K562 (cell line): ENCODE measurements at regions not wholly inside any gene's neighbourhood (a gene's known extent, or its start where the extent isn't known, plus 50 kb on each side); places are given as distances from the start of the nearest gene placed in this dataset.

Source experiments
- CREB1 ChIP-seq, 2 experiments: sonication (generic) in 1 of 2; formaldehyde crosslinking in 1 of 2; IDR thresholded peaks; 2 replicates each; pipeline versions ENCODE4 v1.6.1 to v1.8.0; 2012 to 2022; ENCODE audit warnings: inconsistent platforms in 1 of 2, mild to moderate bottlenecking in 1 of 2, missing genetic modification reagents in 1 of 2, moderate library complexity in 1 of 2
- HOXB6 ChIP-seq: fragments of 250-450 bp; sonication (Bioruptor Pico); IDR thresholded peaks from 2 replicates; pipeline ENCODE4 v1.5.1; 2022; ENCODE audit warnings: mild to moderate bottlenecking, borderline replicate concordance
- MED1 ChIP-seq: sonication (generic); formaldehyde crosslinking; IDR thresholded peaks from 2 replicates; pipeline ENCODE4 v1.8.1; 2023; ENCODE audit warnings: missing genetic modification reagents, borderline replicate concordance
- NCOA1 ChIP-seq: fragments of 450-650 bp; IDR thresholded peaks from 2 replicates; pipeline ENCODE4 v1.6.1; 2016; ENCODE audit warnings: low read depth
- POLR2A ChIP-seq: fragments of 450-650 bp; conservative IDR thresholded peaks from 2 replicates; pipeline ENCODE4 v1.6.1; 2016
- POLR2AphosphoS5 ChIP-seq: IDR thresholded peaks from 2 replicates; pipeline ENCODE4 v1.6.1; 2011; ENCODE audit warnings: mild to moderate bottlenecking, low read depth, low read length, moderate library complexity; ENCODE audit not compliant: control insufficient read depth, insufficient read depth
- ZKSCAN1 ChIP-seq: fragments of 150-350 bp; IDR thresholded peaks from 2 replicates; pipeline ENCODE4 v1.6.1; 2016; ENCODE audit warnings: low read depth, low read length
- ZNF23 ChIP-seq: fragments of 250-450 bp; sonication (Bioruptor Pico); IDR thresholded peaks from 2 replicates; pipeline ENCODE4 v1.4.0; 2020; ENCODE audit warnings: mild to moderate bottlenecking
- TF ChIP-seq, protein P1 (sequence below): fragments of 450-650 bp; IDR thresholded peaks from 2 replicates; pipeline ENCODE4 v1.7.0; 2016; ENCODE audit warnings: borderline replicate concordance
- TF ChIP-seq, protein P2 (sequence below), 3 experiments: IDR thresholded peaks in 2 of 3; conservative IDR thresholded peaks in 1 of 3; 2 replicates each; pipeline ENCODE4 v1.5.1; 2011 to 2012; ENCODE audit warnings: low read length in 3 of 3, mild to moderate bottlenecking in 3 of 3, control low read depth in 2 of 3, improper control_type of control experiment in 1 of 3, inconsistent platforms in 1 of 3, low read depth in 1 of 3, mixed read lengths in 1 of 3, moderate library complexity in 1 of 3; ENCODE audit not compliant: insufficient read depth in 2 of 3

DNA sequence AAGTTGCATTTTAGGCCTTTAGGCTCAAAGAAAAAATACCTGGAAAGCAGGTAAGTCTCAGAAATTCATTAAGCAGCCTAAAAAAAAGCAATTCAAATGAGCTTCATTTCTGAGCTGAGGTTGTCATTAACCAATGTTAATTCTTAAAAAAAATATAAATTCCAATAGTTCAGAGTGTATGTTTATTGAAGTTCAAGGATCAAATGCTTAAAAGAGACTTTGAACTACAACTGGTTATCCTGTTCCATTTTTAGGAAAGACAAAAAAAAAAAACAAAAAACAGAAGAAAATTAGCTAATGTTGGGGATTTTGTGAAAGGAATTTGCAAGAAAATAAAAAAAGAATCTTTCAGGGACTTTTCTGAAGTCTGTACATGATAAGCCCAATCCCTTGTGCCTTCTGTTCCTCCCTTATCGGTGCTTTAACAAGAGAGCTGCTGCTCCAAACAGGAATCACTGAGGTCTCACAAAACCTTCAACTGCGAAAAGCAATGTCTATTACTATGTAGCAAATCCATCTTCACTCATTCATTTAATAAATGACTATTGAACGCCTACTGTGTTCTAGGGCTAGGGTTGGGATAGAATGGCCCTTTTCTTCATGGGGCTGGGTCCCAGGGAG, 90.3 kb downstream of the FOXF2 start:
- TF ChIP-seq CREB1 (IDR thresholded peaks at IDR 0.05) (no peak), CREB1 (CRISPR knock-in tag; IDR thresholded peaks at IDR 0.05) (no peak), ZKSCAN1 (no peak), MED1 (CRISPR knock-in tag) (no peak), POLR2AphosphoS5 (no peak), POLR2A (no peak), NCOA1 (no peak), HOXB6 (CRISPR knock-in tag) (no peak), ZNF23 (CRISPR knock-in tag) (no peak)
- TF ChIP-seq, protein P1, sequence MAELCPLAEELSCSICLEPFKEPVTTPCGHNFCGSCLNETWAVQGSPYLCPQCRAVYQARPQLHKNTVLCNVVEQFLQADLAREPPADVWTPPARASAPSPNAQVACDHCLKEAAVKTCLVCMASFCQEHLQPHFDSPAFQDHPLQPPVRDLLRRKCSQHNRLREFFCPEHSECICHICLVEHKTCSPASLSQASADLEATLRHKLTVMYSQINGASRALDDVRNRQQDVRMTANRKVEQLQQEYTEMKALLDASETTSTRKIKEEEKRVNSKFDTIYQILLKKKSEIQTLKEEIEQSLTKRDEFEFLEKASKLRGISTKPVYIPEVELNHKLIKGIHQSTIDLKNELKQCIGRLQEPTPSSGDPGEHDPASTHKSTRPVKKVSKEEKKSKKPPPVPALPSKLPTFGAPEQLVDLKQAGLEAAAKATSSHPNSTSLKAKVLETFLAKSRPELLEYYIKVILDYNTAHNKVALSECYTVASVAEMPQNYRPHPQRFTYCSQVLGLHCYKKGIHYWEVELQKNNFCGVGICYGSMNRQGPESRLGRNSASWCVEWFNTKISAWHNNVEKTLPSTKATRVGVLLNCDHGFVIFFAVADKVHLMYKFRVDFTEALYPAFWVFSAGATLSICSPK = no peak
- TF ChIP-seq, protein P2, sequence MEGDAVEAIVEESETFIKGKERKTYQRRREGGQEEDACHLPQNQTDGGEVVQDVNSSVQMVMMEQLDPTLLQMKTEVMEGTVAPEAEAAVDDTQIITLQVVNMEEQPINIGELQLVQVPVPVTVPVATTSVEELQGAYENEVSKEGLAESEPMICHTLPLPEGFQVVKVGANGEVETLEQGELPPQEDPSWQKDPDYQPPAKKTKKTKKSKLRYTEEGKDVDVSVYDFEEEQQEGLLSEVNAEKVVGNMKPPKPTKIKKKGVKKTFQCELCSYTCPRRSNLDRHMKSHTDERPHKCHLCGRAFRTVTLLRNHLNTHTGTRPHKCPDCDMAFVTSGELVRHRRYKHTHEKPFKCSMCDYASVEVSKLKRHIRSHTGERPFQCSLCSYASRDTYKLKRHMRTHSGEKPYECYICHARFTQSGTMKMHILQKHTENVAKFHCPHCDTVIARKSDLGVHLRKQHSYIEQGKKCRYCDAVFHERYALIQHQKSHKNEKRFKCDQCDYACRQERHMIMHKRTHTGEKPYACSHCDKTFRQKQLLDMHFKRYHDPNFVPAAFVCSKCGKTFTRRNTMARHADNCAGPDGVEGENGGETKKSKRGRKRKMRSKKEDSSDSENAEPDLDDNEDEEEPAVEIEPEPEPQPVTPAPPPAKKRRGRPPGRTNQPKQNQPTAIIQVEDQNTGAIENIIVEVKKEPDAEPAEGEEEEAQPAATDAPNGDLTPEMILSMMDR (IDR thresholded peaks at IDR 0.05 in 2 of 3, conservative IDR thresholded peaks at IDR 0.05 in 1 of 3; ENCODE audit: insufficient read depth in 2 of 3, low read depth in 1 of 3, low read length in 3 of 3) = no peak
